BE2C (cell line): ENCODE measurements at regions not wholly inside any gene's neighbourhood (a gene's known extent, or its start where the extent isn't known, plus 50 kb on each side); places are given as distances from the start of the nearest gene placed in this dataset.

Source experiments
- DNase-seq: peaks from one replicate; pipeline ENCODE4 v3.0.0-alpha.2; 2020
- H3K27me3 ChIP-seq: fragments of 250-450 bp; sonication (Bioruptor Pico); 2 replicates; pipeline ENCODE4 v1.5.1; 2020; ENCODE audit warnings: mild to moderate bottlenecking
- H3K36me3 ChIP-seq: fragments of 250-450 bp; sonication (Bioruptor Pico); 2 replicates; pipeline ENCODE4 v1.5.1; 2020; ENCODE audit warnings: mild to moderate bottlenecking
- H3K4me1 ChIP-seq: fragments of 250-450 bp; sonication (Bioruptor Pico); 2 replicates; pipeline ENCODE4 v1.5.1; 2020
- H3K4me3 ChIP-seq: 2 replicates; pipeline ENCODE4 v1.5.1; 2011; ENCODE audit warnings: low read depth, low read length
- H3K9me3 ChIP-seq: fragments of 250-450 bp; sonication (Bioruptor Pico); 2 replicates; pipeline ENCODE4 v1.5.1; 2020
- TF ChIP-seq, protein P1 (sequence below): IDR thresholded peaks from 2 replicates; pipeline ENCODE4 v1.5.1; 2012; ENCODE audit warnings: mild to moderate bottlenecking, low read depth, low read length

GRCh38 chr20:6908673-6909072, 141.2 kb downstream of the BMP2 start:
- TF ChIP-seq, protein P1, sequence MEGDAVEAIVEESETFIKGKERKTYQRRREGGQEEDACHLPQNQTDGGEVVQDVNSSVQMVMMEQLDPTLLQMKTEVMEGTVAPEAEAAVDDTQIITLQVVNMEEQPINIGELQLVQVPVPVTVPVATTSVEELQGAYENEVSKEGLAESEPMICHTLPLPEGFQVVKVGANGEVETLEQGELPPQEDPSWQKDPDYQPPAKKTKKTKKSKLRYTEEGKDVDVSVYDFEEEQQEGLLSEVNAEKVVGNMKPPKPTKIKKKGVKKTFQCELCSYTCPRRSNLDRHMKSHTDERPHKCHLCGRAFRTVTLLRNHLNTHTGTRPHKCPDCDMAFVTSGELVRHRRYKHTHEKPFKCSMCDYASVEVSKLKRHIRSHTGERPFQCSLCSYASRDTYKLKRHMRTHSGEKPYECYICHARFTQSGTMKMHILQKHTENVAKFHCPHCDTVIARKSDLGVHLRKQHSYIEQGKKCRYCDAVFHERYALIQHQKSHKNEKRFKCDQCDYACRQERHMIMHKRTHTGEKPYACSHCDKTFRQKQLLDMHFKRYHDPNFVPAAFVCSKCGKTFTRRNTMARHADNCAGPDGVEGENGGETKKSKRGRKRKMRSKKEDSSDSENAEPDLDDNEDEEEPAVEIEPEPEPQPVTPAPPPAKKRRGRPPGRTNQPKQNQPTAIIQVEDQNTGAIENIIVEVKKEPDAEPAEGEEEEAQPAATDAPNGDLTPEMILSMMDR: no peak
- no peaks in the 10 kb centered on the region for H3K9me3 ChIP-seq
- DNase-seq: no peak
- H3K4me3 ChIP-seq: no peak overlapping the region
- no peaks in the 10 kb centered on the region for H3K27me3 ChIP-seq
- no peaks in the 10 kb centered on the region for H3K36me3 ChIP-seq
- no peaks in the 10 kb centered on the region for H3K4me1 ChIP-seq

- no peaks in the 10 kb centered on the region for H3K9me3 ChIP-seq
- H3K27me3 ChIP-seq: no peaks in the 10 kb centered on the region
- no peaks in the 10 kb centered on the region for H3K36me3 ChIP-seq
- TF ChIP-seq, protein P1: no peak
- no peak overlapping the region for H3K4me3 ChIP-seq
- no peaks in the 10 kb centered on the region for H3K4me1 ChIP-seq
- no peak for DNase-seq
Measured at GRCh38 chr20:6909608-6910007, 142.1 kb downstream of the BMP2 start.

GRCh38 chr20:6914986-6915385, 147.5 kb downstream of the BMP2 start:
- no peaks in the 10 kb centered on the region for H3K4me1 ChIP-seq
- H3K27me3 ChIP-seq: no peaks in the 10 kb centered on the region
- DNase-seq: no peak
- no peaks in the 10 kb centered on the region for H3K36me3 ChIP-seq
- no peaks in the 10 kb centered on the region for H3K9me3 ChIP-seq
- TF ChIP-seq, protein P1: no peak
- no peak overlapping the region for H3K4me3 ChIP-seq

GRCh38 chr20:6916938-6917337, 149.5 kb downstream of the BMP2 start:
- TF ChIP-seq, protein P1: no peak
- no peak for DNase-seq
- H3K27me3 ChIP-seq: no peaks in the 10 kb centered on the region
- H3K4me3 ChIP-seq: no peak overlapping the region
- no peaks in the 10 kb centered on the region for H3K9me3 ChIP-seq
- no peaks in the 10 kb centered on the region for H3K4me1 ChIP-seq
- H3K36me3 ChIP-seq: no peaks in the 10 kb centered on the region

DNA sequence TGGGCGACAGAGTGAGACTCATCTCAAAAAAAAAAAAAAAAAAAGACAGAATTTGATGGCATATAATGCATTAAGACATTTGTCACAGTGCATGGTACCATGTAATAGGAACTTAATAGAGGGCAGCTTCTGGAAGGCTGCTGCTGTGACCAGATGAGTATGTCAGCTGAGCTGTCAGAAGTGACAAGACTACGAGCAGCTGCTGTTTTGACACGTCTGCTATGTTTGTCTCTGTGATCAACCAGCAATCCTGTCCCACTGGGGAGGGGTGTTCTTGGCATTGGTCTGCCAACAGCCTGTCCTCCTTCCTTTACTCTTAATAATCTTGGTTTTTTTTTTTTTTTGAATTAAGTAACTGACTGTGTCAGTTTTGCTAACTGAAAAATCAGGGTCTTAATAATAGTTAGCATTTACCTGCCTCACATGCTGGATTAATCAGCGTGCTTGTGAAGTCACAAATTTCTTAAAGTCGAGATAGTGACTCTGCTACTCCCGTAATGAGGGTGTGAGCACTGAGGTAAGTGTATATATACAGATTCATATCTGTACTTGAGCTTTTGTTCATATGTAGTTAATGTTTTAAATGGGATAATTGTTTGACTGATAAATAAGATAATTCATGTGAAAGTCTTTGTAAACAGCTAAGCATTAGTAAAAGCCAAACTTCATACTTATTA, 152.4 kb downstream of the BMP2 start:
- Histone ChIP-seq H3K4me1 (no peaks in the 10 kb centered on the region), H3K36me3 (no peaks in the 10 kb centered on the region), H3K4me3 (no peak overlapping the region), H3K27me3 (no peaks in the 10 kb centered on the region), H3K9me3 (no peaks in the 10 kb centered on the region)
- TF ChIP-seq, protein P1: no peak
- DNase-seq: no peak

- no peak for DNase-seq
- no peaks in the 10 kb centered on the region for H3K4me1 ChIP-seq
- H3K4me3 ChIP-seq: no peak overlapping the region
- TF ChIP-seq, protein P1: no peak
- H3K36me3 ChIP-seq: no peaks in the 10 kb centered on the region
- no peaks in the 10 kb centered on the region for H3K9me3 ChIP-seq
- no peaks in the 10 kb centered on the region for H3K27me3 ChIP-seq
Measured at GRCh38 chr20:6920991-6921613, 153.6 kb downstream of the BMP2 start.
